Esophagus muscularis mucosa (tissue), 4 donors: ENCODE measurements at regions not wholly inside any gene's neighbourhood (a gene's known extent, or its start where the extent isn't known, plus 50 kb on each side); places are given as distances from the start of the nearest gene placed in this dataset.

Source experiments
- CTCF ChIP-seq, 3 experiments: fragments of 200-600 bp in 2 of 3; fragments of 450-650 bp in 1 of 3; sonication (generic) in 2 of 3; IDR thresholded peaks; one replicate each; pipeline ENCODE4 v1.5.1; 2017 to 2019; ENCODE audit warnings: antibody characterized with exemption in 3 of 3, mild to moderate bottlenecking in 2 of 3, moderate library complexity in 1 of 3
- EP300 ChIP-seq: sonication (generic); formaldehyde crosslinking; IDR thresholded peaks from one replicate; pipeline ENCODE4 v1.6.1; 2017; ENCODE audit warnings: antibody characterized with exemption
- POLR2A ChIP-seq: fragments of 450-650 bp; IDR thresholded peaks from one replicate; pipeline ENCODE4 v1.6.1; 2017; ENCODE audit warnings: antibody characterized with exemption, moderate library complexity, mild to moderate bottlenecking, low read depth

GRCh38 chr3:78041486-78041885 is 1001.6 kb downstream of the ROBO2 start:
- no peak for TF ChIP-seq EP300
- no peak for TF ChIP-seq CTCF (IDR thresholded peaks at IDR 0.05)
- no peak for TF ChIP-seq POLR2A
